LNCaP clone FGC (cell line): ENCODE measurements at regions not wholly inside any gene's neighbourhood (a gene's known extent, or its start where the extent isn't known, plus 50 kb on each side); places are given as distances from the start of the nearest gene placed in this dataset.

Experiments
- DNase-seq: peaks from one replicate; pipeline ENCODE4 v3.0.0-alpha.2; 2011; ENCODE audit warnings: low read depth
- H3K4me3 ChIP-seq: 2 replicates; pipeline ENCODE4 v1.5.1; 2011; ENCODE audit warnings: mild to moderate bottlenecking, low read depth, low read length, control low read depth
- TF ChIP-seq, protein P1 (sequence below): IDR thresholded peaks from 2 replicates; pipeline ENCODE4 v1.5.1; 2012; ENCODE audit warnings: mild to moderate bottlenecking; ENCODE audit not compliant: control insufficient read depth, insufficient read depth; ENCODE audit errors: extremely low read depth

DNA sequence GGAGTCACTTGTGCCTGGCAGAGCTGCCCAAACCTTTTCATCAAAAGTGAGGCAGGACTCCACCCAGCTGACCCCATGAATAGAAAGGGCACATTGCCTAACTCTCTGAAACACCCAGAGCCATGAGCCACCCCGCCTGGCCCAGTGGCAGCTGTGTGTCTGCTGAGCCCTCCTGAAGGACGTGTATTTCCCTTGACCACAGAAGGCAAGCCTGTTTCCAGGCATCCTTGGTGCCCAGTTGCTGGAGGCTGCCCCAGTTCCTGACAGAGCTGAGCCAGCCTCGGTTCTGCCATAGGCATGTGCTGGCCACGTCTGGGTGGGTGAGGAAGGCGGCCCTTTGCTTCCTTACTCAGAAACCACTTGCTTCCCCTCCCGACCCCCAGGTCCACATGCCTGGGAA is 124.7 kb upstream of the GLI2 start:
- TF ChIP-seq, protein P1, sequence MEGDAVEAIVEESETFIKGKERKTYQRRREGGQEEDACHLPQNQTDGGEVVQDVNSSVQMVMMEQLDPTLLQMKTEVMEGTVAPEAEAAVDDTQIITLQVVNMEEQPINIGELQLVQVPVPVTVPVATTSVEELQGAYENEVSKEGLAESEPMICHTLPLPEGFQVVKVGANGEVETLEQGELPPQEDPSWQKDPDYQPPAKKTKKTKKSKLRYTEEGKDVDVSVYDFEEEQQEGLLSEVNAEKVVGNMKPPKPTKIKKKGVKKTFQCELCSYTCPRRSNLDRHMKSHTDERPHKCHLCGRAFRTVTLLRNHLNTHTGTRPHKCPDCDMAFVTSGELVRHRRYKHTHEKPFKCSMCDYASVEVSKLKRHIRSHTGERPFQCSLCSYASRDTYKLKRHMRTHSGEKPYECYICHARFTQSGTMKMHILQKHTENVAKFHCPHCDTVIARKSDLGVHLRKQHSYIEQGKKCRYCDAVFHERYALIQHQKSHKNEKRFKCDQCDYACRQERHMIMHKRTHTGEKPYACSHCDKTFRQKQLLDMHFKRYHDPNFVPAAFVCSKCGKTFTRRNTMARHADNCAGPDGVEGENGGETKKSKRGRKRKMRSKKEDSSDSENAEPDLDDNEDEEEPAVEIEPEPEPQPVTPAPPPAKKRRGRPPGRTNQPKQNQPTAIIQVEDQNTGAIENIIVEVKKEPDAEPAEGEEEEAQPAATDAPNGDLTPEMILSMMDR = no peak
- DNase-seq = no peak
- no peak overlapping the region for H3K4me3 ChIP-seq

DNA sequence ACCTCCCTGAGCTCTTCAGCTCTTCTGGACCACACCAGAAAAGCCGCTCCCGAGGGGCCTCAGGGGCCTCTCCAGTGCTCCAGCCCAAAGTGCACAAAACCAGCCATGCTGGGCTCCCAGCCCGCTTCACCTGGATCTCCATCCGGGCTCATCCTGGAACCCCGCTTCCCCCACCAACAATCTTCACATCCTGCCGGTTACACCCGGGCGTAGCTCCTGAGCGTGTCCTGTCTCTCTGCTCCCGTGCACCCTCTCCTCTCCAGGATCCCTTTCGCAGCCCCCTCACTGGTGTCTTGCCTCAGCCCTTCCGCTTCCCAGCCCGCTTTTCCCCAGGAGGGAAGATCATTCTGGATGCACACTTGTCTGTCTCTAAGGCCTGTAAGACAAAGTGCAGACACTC is 123.7 kb upstream of the GLI2 start:
- TF ChIP-seq, protein P1 = no peak
- H3K4me3 ChIP-seq = no peak overlapping the region
- DNase-seq = no peak

DNA sequence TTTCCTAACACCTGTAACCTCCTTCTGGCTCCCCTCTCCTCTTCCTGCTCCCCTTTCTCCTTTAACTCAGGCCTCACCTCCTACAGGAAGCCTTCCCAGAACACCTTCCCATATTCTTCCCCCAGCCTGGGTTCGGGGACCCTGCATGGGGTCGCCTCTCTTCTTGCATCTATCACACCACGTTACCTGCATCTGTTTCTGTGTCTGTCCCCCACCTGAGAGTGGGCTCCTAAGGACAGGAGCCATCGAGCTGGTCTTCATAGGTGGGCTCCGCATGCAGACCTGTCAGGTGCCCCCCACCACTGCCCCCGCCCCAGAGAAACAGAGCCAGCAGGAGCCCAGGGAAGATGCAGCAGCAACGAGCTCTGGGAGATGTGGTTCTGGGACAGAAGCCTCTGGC is 123.2 kb upstream of the GLI2 start:
- TF ChIP-seq, protein P1 = no peak
- DNase-seq = no peak
- H3K4me3 ChIP-seq = no peak overlapping the region

DNA sequence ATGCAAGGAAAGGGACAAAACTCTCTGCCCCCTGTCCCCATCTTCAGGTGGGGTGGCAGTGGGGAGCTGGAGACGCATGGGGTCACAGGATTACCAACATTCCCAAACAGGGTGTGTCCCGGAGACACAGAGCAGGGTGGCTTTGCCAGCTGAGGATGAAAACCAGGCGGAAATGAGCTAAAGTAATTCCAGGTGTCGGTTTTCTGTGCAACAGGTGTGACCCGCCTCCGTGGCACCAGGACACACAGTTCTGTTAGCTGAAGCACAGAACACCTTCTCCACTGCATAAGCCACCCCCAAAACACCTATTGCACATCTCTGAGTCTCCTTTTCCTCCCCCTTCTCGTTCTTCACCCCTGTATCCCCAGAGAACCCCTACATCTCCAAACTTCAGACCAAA is 122.7 kb upstream of the GLI2 start:
- no peak overlapping the region for H3K4me3 ChIP-seq
- TF ChIP-seq, protein P1 = no peak
- no peak for DNase-seq

DNA sequence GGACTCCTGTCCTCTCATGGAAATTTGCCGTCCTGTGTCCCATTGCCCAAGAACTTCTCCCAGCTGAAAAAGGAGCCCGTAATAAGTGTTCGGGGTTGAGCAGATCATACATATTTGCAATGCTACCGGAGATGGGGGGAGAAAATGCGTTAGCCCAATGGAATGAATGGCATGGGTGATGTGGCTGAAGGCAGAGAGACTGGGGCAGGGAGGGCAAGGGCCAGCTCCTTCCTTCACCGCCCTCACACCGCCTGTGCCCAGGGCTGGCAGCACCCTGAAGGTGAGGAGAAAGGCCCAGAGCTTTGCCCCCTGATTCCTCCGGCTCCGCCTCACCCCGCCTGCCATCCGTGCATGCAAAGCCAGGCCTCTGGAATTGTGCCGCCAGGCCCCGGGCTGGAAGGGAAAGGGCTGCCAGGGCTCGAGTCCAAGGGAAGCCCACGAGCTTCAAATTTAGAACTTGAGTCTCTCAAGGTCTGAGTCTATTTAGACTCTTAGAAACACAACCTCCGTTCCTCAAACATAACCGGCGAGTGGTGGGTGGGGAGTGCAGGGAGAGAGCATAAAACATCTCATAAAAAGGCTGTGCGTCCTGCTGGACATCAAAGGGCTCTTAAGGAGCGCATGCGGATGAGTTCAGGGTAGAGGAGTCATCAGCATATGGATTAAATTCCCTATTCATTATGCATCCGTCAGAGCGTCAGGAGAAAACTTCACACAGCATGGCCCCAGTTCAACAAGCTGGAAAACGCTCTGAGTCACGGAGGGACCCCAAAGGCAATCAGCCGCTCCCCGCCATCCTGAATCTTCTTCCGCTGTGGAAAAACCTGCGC is 121.7 kb upstream of the GLI2 start:
- no peak for DNase-seq
- no peak overlapping the region for H3K4me3 ChIP-seq
- TF ChIP-seq, protein P1 = no peak

DNA sequence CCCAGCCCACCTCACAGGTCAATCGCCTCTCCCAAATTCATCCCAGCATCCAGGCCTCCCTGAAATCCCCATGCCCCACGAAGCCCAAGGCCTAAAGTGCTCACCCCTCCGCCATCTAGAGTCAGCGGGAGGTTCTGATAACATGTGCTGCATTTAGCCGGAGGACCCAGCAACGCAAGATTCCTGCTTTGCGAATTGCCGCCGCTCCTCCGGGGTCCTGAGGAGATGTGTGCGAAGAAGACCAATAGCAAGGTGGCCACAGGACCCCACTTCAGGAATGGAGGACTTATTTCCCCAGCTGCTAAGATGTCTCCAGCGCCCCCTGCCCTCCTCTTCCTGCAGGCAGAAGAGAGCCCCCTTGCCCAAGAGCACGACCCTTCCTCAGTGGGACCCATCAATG is 120.8 kb upstream of the GLI2 start:
- TF ChIP-seq, protein P1 = no peak
- H3K4me3 ChIP-seq = no peak overlapping the region
- DNase-seq = no peak

DNA sequence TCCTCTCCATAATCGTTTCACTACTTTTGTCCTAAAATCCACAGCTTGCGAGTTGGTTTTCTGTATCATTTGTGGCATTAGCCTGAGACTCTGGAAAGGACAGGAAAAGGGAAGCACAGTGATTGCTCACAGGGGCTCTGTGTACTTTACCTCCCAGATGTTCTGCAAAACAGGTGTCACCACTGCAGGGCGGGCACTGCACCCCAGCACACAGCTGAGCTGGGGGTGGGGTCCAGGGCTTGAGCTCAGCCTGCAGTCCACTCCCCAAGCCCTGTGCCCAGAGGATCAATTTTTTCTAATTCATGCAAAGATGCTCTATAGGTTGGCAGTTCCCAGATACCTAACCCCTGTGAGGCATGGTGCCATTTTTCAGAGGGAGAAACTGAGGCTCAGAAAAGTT is 119.4 kb upstream of the GLI2 start:
- TF ChIP-seq, protein P1 = no peak
- DNase-seq = no peak

More for the DNA sequence above, 119.4 kb upstream of the GLI2 start:
- no peak overlapping the region for H3K4me3 ChIP-seq
